K562 (cell line): ENCODE measurements at regions not wholly inside any gene's neighbourhood (a gene's known extent, or its start where the extent isn't known, plus 50 kb on each side); places are given as distances from the start of the nearest gene placed in this dataset.

ENCODE experiments used
- TF ChIP-seq, protein P1 (sequence below): fragments of 200-600 bp; sonication (generic); IDR thresholded peaks from one replicate; pipeline ENCODE4 v1.6.1; 2012; ENCODE audit warnings: mild to moderate bottlenecking, low read depth, low read length, inconsistent platforms

GRCh38 chr9:84442712-84443111 lies 102.2 kb upstream of the SLC28A3 start (continued):
- TF ChIP-seq, protein P1, sequence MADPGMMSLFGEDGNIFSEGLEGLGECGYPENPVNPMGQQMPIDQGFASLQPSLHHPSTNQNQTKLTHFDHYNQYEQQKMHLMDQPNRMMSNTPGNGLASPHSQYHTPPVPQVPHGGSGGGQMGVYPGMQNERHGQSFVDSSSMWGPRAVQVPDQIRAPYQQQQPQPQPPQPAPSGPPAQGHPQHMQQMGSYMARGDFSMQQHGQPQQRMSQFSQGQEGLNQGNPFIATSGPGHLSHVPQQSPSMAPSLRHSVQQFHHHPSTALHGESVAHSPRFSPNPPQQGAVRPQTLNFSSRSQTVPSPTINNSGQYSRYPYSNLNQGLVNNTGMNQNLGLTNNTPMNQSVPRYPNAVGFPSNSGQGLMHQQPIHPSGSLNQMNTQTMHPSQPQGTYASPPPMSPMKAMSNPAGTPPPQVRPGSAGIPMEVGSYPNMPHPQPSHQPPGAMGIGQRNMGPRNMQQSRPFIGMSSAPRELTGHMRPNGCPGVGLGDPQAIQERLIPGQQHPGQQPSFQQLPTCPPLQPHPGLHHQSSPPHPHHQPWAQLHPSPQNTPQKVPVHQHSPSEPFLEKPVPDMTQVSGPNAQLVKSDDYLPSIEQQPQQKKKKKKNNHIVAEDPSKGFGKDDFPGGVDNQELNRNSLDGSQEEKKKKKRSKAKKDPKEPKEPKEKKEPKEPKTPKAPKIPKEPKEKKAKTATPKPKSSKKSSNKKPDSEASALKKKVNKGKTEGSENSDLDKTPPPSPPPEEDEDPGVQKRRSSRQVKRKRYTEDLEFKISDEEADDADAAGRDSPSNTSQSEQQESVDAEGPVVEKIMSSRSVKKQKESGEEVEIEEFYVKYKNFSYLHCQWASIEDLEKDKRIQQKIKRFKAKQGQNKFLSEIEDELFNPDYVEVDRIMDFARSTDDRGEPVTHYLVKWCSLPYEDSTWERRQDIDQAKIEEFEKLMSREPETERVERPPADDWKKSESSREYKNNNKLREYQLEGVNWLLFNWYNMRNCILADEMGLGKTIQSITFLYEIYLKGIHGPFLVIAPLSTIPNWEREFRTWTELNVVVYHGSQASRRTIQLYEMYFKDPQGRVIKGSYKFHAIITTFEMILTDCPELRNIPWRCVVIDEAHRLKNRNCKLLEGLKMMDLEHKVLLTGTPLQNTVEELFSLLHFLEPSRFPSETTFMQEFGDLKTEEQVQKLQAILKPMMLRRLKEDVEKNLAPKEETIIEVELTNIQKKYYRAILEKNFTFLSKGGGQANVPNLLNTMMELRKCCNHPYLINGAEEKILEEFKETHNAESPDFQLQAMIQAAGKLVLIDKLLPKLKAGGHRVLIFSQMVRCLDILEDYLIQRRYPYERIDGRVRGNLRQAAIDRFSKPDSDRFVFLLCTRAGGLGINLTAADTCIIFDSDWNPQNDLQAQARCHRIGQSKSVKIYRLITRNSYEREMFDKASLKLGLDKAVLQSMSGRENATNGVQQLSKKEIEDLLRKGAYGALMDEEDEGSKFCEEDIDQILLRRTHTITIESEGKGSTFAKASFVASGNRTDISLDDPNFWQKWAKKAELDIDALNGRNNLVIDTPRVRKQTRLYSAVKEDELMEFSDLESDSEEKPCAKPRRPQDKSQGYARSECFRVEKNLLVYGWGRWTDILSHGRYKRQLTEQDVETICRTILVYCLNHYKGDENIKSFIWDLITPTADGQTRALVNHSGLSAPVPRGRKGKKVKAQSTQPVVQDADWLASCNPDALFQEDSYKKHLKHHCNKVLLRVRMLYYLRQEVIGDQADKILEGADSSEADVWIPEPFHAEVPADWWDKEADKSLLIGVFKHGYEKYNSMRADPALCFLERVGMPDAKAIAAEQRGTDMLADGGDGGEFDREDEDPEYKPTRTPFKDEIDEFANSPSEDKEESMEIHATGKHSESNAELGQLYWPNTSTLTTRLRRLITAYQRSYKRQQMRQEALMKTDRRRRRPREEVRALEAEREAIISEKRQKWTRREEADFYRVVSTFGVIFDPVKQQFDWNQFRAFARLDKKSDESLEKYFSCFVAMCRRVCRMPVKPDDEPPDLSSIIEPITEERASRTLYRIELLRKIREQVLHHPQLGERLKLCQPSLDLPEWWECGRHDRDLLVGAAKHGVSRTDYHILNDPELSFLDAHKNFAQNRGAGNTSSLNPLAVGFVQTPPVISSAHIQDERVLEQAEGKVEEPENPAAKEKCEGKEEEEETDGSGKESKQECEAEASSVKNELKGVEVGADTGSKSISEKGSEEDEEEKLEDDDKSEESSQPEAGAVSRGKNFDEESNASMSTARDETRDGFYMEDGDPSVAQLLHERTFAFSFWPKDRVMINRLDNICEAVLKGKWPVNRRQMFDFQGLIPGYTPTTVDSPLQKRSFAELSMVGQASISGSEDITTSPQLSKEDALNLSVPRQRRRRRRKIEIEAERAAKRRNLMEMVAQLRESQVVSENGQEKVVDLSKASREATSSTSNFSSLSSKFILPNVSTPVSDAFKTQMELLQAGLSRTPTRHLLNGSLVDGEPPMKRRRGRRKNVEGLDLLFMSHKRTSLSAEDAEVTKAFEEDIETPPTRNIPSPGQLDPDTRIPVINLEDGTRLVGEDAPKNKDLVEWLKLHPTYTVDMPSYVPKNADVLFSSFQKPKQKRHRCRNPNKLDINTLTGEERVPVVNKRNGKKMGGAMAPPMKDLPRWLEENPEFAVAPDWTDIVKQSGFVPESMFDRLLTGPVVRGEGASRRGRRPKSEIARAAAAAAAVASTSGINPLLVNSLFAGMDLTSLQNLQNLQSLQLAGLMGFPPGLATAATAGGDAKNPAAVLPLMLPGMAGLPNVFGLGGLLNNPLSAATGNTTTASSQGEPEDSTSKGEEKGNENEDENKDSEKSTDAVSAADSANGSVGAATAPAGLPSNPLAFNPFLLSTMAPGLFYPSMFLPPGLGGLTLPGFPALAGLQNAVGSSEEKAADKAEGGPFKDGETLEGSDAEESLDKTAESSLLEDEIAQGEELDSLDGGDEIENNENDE, result no peak
